Natural killer cell (primary cell): ENCODE measurements at regions not wholly inside any gene's neighbourhood (a gene's known extent, or its start where the extent isn't known, plus 50 kb on each side); places are given as distances from the start of the nearest gene placed in this dataset.

Experiments used
- ATAC-seq, 3 donors: fragments of 150-1000 bp in 2 of 3; fragments of 200-7000 bp in 1 of 3; cut with Tn5 transposase; 1 replicate in 1 of 3; 2 replicates in 2 of 3; pipeline ENCODE4 v1.10.0; 2021; ENCODE audit warnings: mild to moderate bottlenecking in 2 of 3, moderate library complexity in 2 of 3
- DNase-seq, 2 donors: peaks; one replicate each; pipeline versions ENCODE4 v3.0.0 to v3.0.0-alpha.2; 2013 to 2021; ENCODE audit warnings: mixed read lengths in 1 of 2
- H3K27ac ChIP-seq: one replicate; pipeline ENCODE4 v1.5.1; 2013; ENCODE audit warnings: mild to moderate bottlenecking, low read length
- H3K27me3 ChIP-seq: one replicate; pipeline ENCODE4 v1.6.1; 2013; ENCODE audit warnings: low read length; ENCODE audit not compliant: control insufficient read depth, insufficient read depth
- H3K36me3 ChIP-seq: one replicate; pipeline ENCODE4 v1.6.1; 2013; ENCODE audit warnings: low read length; ENCODE audit not compliant: control insufficient read depth, insufficient read depth
- H3K4me1 ChIP-seq: one replicate; pipeline ENCODE4 v1.6.1; 2013; ENCODE audit warnings: low read length; ENCODE audit not compliant: control insufficient read depth, insufficient read depth
- H3K4me3 ChIP-seq: one replicate; pipeline ENCODE4 v1.5.1; 2013; ENCODE audit warnings: low read length
- H3K9me3 ChIP-seq: one replicate; pipeline ENCODE4 v1.6.1; 2013; ENCODE audit warnings: low read length; ENCODE audit not compliant: control insufficient read depth, insufficient read depth
- H3K27ac Mint-ChIP-seq, 2 donors: one replicate each; pipeline ENCODE4 v1.8.0; 2022; ENCODE audit warnings: mild to moderate bottlenecking in 2 of 2, mixed read lengths in 2 of 2, moderate library complexity in 1 of 2
- H3K27me3 Mint-ChIP-seq, 2 donors: one replicate each; pipeline ENCODE4 v1.8.0; 2022; ENCODE audit warnings: low read depth in 2 of 2, mixed read lengths in 2 of 2
- H3K36me3 Mint-ChIP-seq: one replicate; pipeline ENCODE4 v1.8.0; 2022; ENCODE audit warnings: mixed read lengths
- H3K4me1 Mint-ChIP-seq, 2 donors: one replicate each; pipeline ENCODE4 v1.8.0; 2022; ENCODE audit warnings: mixed read lengths in 2 of 2
- H3K4me3 Mint-ChIP-seq: one replicate; pipeline ENCODE4 v1.8.0; 2022; ENCODE audit warnings: mild to moderate bottlenecking, moderate library complexity, mixed read lengths
- H3K9me3 Mint-ChIP-seq, 2 donors: one replicate each; pipeline ENCODE4 v1.8.0; 2022; ENCODE audit warnings: mixed read lengths in 2 of 2
- WGBS: methylation state at CpG from one replicate; pipeline ENCODE4 v1.1.7; 2013; ENCODE audit warnings: missing lambda C conversion rate; ENCODE audit not compliant: insufficient coverage; 5-methylcytosine and 5-hydroxymethylcytosine counted together
- intact Hi-C: fragments of 100-400 bp; cut with micrococcal nuclease; formaldehyde crosslinking; loops from one replicate; pipeline ENCODE4 v1.14.2; 2022
- TF ChIP-seq, protein P1 (sequence below): fragments of 200-600 bp; IDR thresholded peaks from one replicate; pipeline ENCODE4 v1.8.0; 2022; ENCODE audit warnings: antibody characterized with exemption

DNA sequence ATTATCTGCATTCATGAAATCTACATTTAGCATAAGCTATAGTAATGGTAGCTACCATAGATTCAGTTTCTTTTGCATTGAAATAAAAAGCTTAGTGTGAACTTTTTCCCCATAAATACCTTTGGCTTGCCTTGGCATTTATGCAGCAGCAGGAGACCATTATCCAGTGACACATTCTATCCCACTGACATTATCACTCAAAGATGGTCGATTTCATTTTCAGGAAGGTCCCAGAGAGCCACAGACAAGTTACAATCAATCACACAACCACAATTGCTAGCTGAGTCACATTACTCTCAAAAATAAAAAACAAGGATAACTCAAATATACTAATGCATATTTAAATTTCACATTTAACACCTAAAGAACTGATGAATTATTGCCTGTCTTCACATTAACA, 512.7 kb upstream of the CDH2 start:
- intact Hi-C loops, result no loop called here
- H3K36me3 Mint-ChIP-seq, result no peaks in the 10 kb centered on the region
- WGBS, result 13% methylated on average over 1 of the region's 1 CpG

DNA sequence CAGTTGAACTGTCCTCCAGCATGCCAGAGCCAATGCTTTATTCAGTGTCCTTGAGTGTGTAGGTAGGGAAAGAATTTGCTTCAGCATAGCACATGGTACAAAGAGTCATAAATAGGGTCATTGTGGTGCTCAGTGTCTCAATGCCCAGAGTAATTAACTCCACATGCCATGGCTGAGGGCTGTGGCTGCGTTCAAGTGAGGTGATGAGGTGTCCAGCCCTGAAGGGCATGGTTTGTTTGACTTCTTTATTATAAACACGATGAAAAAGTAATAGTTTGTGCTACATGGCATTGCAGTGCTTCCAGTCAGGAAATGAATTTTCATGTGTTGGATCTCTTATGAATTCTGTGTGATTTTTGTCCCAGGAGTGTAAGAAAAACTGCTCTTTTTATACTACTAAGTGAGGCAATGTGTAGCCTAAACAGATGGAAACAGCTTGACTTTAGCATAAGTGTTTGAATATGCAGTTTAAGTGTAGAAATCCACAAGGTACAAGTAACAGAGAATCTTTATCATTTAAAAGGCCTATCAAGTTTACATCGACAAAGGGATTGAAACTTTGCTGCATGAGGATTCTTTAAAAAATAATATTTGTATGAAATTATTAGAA, 507.9 kb upstream of the CDH2 start:
- Histone ChIP-seq H3K27ac (no peak overlapping the region), H3K9me3 (no peaks in the 10 kb centered on the region), H3K36me3 (no peaks in the 10 kb centered on the region), H3K4me3 (no peak overlapping the region), H3K4me1 (peaks cover 2% of the 10 kb centered on the region), H3K27me3 (no peaks in the 10 kb centered on the region)
- DNase-seq (no peak), ATAC-seq (no peak)
- TF ChIP-seq, protein P1, sequence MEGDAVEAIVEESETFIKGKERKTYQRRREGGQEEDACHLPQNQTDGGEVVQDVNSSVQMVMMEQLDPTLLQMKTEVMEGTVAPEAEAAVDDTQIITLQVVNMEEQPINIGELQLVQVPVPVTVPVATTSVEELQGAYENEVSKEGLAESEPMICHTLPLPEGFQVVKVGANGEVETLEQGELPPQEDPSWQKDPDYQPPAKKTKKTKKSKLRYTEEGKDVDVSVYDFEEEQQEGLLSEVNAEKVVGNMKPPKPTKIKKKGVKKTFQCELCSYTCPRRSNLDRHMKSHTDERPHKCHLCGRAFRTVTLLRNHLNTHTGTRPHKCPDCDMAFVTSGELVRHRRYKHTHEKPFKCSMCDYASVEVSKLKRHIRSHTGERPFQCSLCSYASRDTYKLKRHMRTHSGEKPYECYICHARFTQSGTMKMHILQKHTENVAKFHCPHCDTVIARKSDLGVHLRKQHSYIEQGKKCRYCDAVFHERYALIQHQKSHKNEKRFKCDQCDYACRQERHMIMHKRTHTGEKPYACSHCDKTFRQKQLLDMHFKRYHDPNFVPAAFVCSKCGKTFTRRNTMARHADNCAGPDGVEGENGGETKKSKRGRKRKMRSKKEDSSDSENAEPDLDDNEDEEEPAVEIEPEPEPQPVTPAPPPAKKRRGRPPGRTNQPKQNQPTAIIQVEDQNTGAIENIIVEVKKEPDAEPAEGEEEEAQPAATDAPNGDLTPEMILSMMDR, result no peak
- peaks cover 15 to 17% of the 10 kb centered on the region in 2 donors for H3K4me1 Mint-ChIP-seq
- H3K27ac Mint-ChIP-seq, result no peak overlapping the region
- WGBS, result 88% methylated on average over 2 of the region's 3 CpGs
- no peak overlapping the region for H3K4me3 Mint-ChIP-seq
- intact Hi-C loops, result no loop called here
- no peaks in the 10 kb centered on the region for H3K27me3 Mint-ChIP-seq
- H3K9me3 Mint-ChIP-seq, result peaks cover 0 to 3% of the 10 kb centered on the region in 2 donors
- H3K36me3 Mint-ChIP-seq, result no peaks in the 10 kb centered on the region

More for the DNA sequence above, 512.7 kb upstream of the CDH2 start:
- no peak overlapping the region for H3K4me3 ChIP-seq
- Mint-ChIP-seq H3K27me3 (no peaks in the 10 kb centered on the region), H3K9me3 (peaks cover 0 to 2% of the 10 kb centered on the region in 2 donors), H3K4me3 (no peak overlapping the region), H3K4me1 (peaks cover 7 to 9% of the 10 kb centered on the region in 2 donors), H3K27ac (no peak overlapping the region)
- no peak overlapping the region for H3K27ac ChIP-seq
- no peaks in the 10 kb centered on the region for H3K9me3 ChIP-seq
- no peaks in the 10 kb centered on the region for H3K36me3 ChIP-seq
- ATAC-seq (no peak), DNase-seq (no peak)
- H3K4me1 ChIP-seq, result peaks cover 2% of the 10 kb centered on the region
- TF ChIP-seq, protein P1, result no peak
- no peaks in the 10 kb centered on the region for H3K27me3 ChIP-seq

DNA sequence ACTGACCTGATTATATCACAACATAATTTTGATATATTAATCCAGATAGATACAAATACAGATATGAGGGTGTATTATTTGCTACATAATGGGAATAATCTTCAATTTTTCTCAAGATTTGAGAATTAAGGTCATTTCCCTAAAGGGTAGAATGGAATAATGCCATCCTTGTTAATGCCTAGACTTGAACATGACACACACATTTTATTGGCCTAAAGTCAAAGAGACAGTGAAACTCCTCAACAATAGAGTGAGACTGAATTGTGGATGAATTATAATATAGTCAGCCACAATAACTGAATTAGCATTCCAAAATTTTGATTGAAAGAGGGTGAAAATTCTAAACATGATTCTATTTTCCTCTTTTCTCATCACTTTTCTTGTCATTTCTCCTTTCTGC, 506.0 kb upstream of the CDH2 start:
- TF ChIP-seq, protein P1, result no peak
- Mint-ChIP-seq H3K9me3 (peaks cover 0 to 3% of the 10 kb centered on the region in 2 donors), H3K36me3 (no peaks in the 10 kb centered on the region), H3K27me3 (no peaks in the 10 kb centered on the region), H3K27ac (no peak overlapping the region), H3K4me1 (peaks cover 17 to 21% of the 10 kb centered on the region in 2 donors), H3K4me3 (no peak overlapping the region)
- intact Hi-C loops, result no loop called here
- H3K9me3 ChIP-seq, result no peaks in the 10 kb centered on the region
- H3K4me3 ChIP-seq, result no peak overlapping the region
- H3K36me3 ChIP-seq, result no peaks in the 10 kb centered on the region
- no peak overlapping the region for H3K27ac ChIP-seq
- peaks cover 2% of the 10 kb centered on the region for H3K4me1 ChIP-seq
- DNase-seq (no peak), ATAC-seq (no peak)
- no peaks in the 10 kb centered on the region for H3K27me3 ChIP-seq

DNA sequence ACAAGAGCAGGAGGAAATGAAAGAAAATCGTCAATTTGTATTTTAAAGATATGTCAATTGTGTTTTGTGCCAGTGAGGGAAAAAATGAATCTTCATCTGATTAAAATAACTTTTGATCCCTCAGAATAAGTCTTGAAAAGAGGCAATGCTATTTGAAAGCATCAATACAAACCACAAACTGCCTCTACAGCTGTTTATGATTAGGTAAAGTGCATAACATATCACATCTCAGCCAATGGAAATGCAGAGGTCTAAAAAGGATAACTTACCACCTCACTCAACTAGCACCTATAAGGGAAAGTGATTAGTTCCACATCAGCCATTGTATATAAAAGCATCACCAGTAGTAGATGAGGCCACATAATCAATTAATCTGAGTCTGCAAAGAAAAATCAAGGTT, 492.2 kb upstream of the CDH2 start:
- Mint-ChIP-seq H3K36me3 (no peaks in the 10 kb centered on the region), H3K9me3 (peaks cover 2 to 4% of the 10 kb centered on the region in 2 donors), H3K27me3 (no peaks in the 10 kb centered on the region), H3K27ac (no peak overlapping the region), H3K4me1 (no peaks in the 10 kb centered on the region), H3K4me3 (no peak overlapping the region)
- no CpG with 5 or more reads among the region's 1 CpG for WGBS
- no peaks in the 10 kb centered on the region for H3K9me3 ChIP-seq
- DNase-seq (no peak), ATAC-seq (no peak)
- intact Hi-C loops, result no loop called here
- H3K27me3 ChIP-seq, result no peaks in the 10 kb centered on the region
- no peak overlapping the region for H3K27ac ChIP-seq
- TF ChIP-seq, protein P1, result no peak
- no peaks in the 10 kb centered on the region for H3K36me3 ChIP-seq
- H3K4me3 ChIP-seq, result no peak overlapping the region
- no peaks in the 10 kb centered on the region for H3K4me1 ChIP-seq
